ENCODE measurements at regions not wholly inside any gene's neighbourhood (a gene's known extent, or its start where the extent isn't known, plus 50 kb on each side); places are given as distances from the start of the nearest gene placed in this dataset.
"Not testable (repeated sequence)": the region's sequence is repeated elsewhere in the genome, so short reads cannot be mapped to it uniquely, and the experiment has no call there.

GRCh38 chr2:142769761-142770160 lies 107.7 kb upstream of the KYNU start:
- DNase-seq (no peak), ATAC-seq (no peak)
- intact Hi-C loops (cut with micrococcal nuclease), result no loop called here

GRCh38 chr2:142767847-142768246 lies 109.6 kb upstream of the KYNU start:
- DNase-seq (no peak), ATAC-seq (no peak)
- intact Hi-C loops (cut with micrococcal nuclease), result no loop called here

- ATAC-seq (no peak), DNase-seq (no peak)
- intact Hi-C loops (cut with micrococcal nuclease), result no loop called here
Measured at GRCh38 chr2:142758973-142759372, 118.5 kb upstream of the KYNU start.

DNA sequence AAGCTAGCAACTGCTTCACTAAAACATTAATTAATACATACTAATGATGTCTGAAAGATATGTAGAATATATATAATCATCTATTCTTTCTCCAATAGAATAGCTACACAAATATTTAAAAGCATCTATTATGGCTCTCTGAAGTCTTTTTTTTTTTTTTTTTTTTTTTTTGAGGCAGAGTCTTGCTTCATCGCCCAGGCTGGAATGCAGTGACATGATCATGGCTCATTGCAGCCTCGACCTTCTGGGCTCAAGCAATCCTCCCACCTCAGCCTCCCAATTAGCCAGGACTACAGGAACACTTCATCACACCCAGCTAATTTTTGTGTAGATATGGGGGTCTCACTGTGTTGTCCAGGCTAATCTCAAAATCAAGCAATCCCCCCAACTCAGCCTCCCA lies 120.4 kb upstream of the KYNU start:
- no peak for DNase-seq
- ATAC-seq, result no peak
- intact Hi-C loops (cut with micrococcal nuclease), result no loop called here

DNA sequence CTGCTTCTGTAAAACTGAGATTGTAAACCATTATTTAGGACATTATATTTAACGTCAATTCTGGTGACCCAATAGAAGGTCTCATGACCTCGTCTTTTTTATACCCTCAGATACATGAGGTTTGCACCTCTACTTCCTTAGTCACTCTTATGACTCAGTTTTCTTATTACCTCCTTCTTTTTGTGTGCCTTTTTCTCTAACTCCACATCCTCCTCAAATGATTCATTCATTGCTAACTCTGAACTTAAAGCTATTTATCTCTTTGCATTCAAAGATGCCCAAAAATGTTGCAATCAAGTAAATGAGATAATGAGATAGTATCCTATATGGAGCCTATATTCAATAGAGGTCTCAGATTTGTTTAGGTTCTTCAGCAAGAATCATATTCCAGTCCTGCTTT lies 121.0 kb upstream of the KYNU start:
- intact Hi-C loops (cut with micrococcal nuclease), result no loop called here
- ATAC-seq, result no peak

GRCh38 chr2:142755191-142755590 lies 122.3 kb upstream of the KYNU start:
- ATAC-seq, result no peak
- no peak for DNase-seq
- intact Hi-C loops (cut with micrococcal nuclease), result no loop called here

More for the DNA sequence above, 121.0 kb upstream of the KYNU start:
- DNase-seq, result no peak

DNA sequence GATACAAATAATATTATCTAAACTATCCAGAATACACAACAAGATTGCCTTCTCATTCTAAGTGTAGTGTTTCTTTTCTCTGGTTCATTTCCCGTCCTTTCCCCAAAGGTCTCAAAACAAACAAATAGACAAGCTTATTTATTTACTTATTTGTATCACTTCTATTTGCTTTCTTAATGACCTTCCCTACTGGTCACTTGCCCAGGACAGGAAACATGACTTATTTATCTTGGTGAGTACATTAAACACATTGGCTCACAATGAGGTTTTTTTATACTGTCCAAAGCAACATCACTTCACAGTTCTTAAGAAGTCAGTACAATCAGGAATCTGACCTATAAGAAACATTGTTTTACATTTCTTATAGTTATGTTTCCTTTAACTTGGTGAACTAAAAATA lies 123.3 kb upstream of the KYNU start:
- intact Hi-C loops (cut with micrococcal nuclease), result no loop called here
- DNase-seq (no peak), ATAC-seq (no peak)

DNA sequence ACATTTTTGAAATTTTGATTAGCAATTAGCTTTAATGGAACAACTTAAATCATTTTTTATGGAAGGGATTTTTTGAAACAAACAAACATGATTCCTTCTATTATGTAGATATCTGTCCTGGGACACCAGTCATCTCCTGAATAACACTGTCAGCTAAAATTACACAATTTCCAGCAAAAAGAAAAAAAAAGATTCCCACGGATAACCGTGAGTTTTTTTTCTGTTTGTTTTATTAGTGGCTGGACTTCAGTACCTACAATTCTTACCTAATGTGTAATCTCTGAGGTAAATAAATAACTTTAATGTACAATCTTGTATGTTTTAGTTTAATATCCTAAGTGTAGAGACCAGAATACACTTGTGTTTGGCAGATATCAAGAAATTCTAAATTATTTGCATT lies 126.6 kb upstream of the KYNU start:
- intact Hi-C loops (cut with micrococcal nuclease), result no loop called here
- no peak for DNase-seq
- ATAC-seq, result no peak

DNA sequence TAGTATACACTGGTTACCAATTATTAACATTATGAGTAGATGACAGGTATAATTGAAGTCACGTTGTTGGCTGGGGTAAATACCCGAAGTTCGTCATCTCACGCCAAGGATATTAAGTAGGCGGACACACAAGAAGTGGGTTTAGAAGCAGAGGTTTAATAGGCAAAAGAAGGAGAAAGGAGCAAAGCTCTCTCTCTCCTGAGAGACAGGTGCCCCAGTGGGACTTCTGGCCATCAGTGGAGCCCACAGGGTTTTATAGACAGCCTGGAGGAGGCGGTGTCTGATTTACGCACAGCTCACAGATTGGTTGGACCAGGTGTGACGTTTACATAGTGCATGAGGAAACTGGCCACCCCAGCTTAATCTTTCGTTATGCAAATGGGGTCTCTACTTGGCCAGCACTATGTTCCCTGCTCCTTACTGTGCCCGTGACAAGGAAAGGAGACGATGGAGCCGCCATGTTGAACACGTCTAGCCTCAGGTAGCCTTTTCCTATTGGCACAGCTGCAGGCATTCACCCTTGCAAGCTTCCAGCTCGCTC lies 128.8 kb upstream of the KYNU start:
- no peak for ATAC-seq
- intact Hi-C loops (cut with micrococcal nuclease), result no loop called here

DNA sequence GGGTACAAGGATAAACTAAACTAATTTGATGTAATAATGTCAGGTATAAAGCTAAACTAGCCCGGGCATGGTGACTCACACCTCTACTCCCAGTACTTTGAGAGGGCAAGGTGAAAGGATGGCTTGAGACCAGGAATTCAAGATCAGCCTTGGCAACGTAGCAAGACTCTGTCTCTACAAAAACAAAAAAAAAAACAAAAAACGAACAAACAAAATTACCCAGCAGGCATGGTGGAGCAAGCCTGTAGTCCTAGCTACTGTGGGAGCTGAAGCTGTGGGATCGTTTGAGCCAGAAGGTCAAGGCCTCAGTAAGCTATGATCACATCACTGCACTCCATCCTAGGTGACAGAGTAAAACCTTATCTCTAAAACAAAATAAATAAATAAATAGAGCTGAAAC lies 131.8 kb upstream of the KYNU start:
- ATAC-seq, result no peak
- no peak for DNase-seq
- intact Hi-C loops (cut with micrococcal nuclease), result no loop called here

More for the DNA sequence above, 128.8 kb upstream of the KYNU start:
- DNase-seq, result no peak

DNA sequence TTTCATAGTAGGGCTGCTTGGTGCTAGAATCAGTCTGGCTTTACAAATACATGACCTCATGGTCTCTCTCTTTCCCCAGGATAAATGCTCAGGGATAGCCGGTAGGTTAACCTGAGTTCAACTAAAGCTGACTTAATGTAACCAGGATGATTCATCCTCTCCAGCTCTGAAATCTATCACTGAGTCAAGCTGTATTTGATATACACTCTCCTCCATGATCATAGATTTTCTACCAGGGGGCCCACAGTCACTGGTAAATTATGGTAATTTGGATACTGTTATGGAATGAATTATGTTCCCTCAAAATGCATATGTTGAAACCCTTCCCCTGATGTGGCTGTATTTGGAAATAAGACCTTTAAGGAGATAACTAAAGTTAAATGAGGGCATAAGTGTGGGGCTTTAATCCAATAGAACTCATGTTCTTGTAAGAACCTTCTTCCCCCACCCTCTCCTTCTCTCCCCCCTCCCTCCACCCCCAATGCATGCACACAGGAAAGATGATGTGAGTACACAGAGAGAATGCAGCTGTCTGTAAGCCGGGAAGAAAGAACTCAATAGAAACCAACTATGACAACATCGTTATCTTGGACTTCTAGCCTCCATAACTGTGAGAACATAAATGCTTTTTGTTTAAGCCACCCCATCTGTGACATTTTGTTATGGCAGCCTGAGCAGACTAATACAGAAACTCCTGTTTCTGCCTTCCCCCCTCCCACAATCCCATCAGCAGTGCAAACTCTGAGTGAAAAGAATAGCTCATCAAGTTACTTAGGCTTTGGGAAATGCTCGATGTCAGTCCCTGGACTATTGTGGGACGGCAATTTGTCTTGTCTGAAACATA lies 134.9 kb upstream of the KYNU start:
- no peak for ATAC-seq
- intact Hi-C loops (cut with micrococcal nuclease), result no loop called here

DNA sequence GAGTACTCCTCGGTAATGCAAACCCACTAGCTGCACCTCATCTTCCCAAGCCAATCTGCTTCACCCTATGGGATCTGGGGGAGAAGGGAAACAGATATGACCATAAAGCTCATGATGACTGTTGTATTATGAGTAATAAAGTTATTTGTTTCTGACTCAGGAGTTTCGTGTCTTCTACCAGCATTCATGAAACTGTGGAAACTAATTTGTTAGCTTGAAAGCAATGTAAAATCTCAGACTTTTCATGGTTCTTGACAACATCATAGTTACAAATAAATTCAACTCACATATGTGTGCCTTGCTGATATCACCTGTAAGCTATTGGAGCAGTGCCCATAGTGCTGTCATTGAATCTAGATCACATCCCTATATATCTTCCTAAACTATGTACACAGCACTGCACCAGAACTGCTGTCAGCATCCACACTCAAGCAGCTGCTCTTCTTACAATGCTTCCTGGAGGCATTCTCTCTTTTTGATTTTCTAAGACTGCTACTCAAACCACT lies 135.6 kb upstream of the KYNU start:
- intact Hi-C loops (cut with micrococcal nuclease), result no loop called here
- ATAC-seq, result no peak
- no peak for DNase-seq

More for the DNA sequence above, 134.9 kb upstream of the KYNU start:
- no peak for DNase-seq

DNA sequence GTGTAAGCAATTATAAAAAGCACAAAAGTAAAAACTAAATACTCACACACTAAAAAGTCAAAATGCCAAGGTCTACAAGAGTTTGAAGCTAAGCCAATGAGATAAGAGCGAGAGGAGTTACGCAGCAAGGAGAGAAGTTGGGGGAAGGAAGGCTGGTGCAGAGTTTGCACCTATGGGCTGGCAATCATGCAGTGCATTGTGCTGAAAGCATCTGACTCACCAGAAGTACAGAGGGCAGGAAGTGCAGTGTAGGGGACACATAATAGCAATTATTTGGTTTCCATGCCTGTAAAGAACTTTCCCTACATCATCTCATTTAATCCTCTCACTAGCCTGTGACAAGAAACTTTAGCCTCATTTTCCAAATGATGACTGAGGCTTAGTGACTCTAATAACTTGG lies 142.7 kb upstream of the KYNU start:
- ATAC-seq, result no peak
- DNase-seq, result no peak
- intact Hi-C loops (cut with micrococcal nuclease), result no loop called here

DNA sequence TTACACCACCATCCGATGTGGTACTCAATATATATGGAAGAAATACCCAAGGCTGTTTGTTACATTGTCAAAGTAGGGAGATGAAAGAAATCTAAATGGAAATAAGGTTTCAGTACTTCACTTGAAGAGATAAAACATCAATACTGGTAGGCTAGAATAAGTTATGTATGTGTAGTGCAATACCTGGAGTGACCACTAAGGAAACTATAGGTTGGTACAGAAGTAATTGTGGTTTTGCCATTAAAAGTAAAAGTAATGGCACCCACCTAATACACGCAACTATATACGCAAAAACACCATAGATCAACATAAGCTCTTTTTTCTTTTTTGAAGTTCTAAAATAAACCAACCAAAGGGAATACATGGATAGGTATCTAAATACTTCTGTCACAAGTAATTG lies 143.2 kb upstream of the KYNU start:
- DNase-seq, result no peak
- intact Hi-C loops (cut with micrococcal nuclease), result no loop called here
- no peak for ATAC-seq

- intact Hi-C loops (cut with micrococcal nuclease); ATAC-seq; DNase-seq: not testable (repeated sequence)
Measured at GRCh38 chr2:142729814-142730213, 147.7 kb upstream of the KYNU start.

- ATAC-seq; intact Hi-C loops (cut with micrococcal nuclease); DNase-seq: not testable (repeated sequence)
Measured at GRCh38 chr2:142727821-142728478, 149.5 kb upstream of the KYNU start.

DNA sequence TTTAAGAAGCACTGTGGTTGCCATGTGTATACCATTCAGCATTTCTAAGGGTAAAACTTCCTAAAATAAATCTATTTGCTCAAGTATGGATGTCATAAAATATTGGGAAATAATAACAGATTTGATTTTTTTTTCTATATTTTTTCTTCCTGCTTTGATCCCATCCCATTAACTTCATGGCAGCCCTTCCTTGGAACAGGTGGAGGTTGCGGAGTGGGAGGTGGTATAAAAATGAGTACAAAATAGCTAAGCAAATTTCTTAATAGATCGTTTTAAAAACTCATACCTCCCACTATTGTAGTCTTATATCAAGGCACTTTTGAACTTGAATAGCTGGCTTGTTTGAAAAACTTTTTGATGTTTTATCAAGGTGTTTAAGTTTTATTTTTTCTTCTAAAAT lies 152.1 kb upstream of the KYNU start:
- no peak for ATAC-seq
- intact Hi-C loops (cut with micrococcal nuclease), result no loop called here

GRCh38 chr2:142724713-142725349 lies 152.6 kb upstream of the KYNU start:
- intact Hi-C loops (cut with micrococcal nuclease), result no loop called here
- DNase-seq (no peak), ATAC-seq (no peak)

More for the DNA sequence above, 152.1 kb upstream of the KYNU start:
- no peak for DNase-seq

GRCh38 chr2:142724186-142724585 lies 153.3 kb upstream of the KYNU start:
- ATAC-seq, result no peak
- intact Hi-C loops (cut with micrococcal nuclease), result no loop called here

GRCh38 chr2:142723236-142723635 lies 154.2 kb upstream of the KYNU start:
- no peak for DNase-seq

More at GRCh38 chr2:142724186-142724585, 153.3 kb upstream of the KYNU start:
- no peak for DNase-seq

More at GRCh38 chr2:142723236-142723635, 154.2 kb upstream of the KYNU start:
- ATAC-seq, result no peak
- intact Hi-C loops (cut with micrococcal nuclease), result no loop called here
